GM21576 (cell line): ENCODE measurements at regions not wholly inside any gene's neighbourhood (a gene's known extent, or its start where the extent isn't known, plus 50 kb on each side); places are given as distances from the start of the nearest gene placed in this dataset.
"Not testable (repeated sequence)": the region's sequence is repeated elsewhere in the genome, so short reads cannot be mapped to it uniquely, and the experiment has no call there.

ENCODE experiments used
- ATAC-seq: cut with Tn5 transposase; IDR thresholded peaks from one replicate; pipeline ENCODE4 v1.9.1; 2021; ENCODE audit warnings: mild to moderate bottlenecking, moderate library complexity; ENCODE audit not compliant: unreplicated experiment

GRCh38 chr14:58878439-58879139 lies 240.8 kb downstream of the DACT1 start:
- ATAC-seq = no peak

DNA sequence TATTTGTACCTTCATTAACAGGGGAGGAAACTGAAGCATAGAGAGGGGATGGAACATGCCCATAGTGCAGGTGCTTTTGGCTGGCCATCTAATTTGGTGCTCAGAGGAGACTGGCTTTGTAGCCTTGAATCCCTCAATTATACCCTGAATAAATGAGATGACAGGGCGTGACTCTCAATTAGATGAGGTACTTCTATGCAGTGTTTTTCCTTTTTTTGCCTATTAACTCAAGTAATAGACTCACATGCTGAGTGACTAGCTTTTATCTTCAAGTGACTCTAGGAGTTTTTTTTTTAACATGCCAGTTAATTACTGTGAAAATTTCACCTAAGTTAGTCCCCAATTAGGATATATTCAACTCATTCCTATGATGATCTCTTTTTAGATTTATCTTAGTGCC lies 243.7 kb downstream of the DACT1 start:
- no peak for ATAC-seq

- no peak for ATAC-seq
These were observed 244.8 kb downstream of the DACT1 start for GRCh38 chr14:58882577-58883018.

GRCh38 chr14:58884442-58884841 lies 246.7 kb downstream of the DACT1 start:
- no peak for ATAC-seq

GRCh38 chr14:58887931-58888330 lies 250.2 kb downstream of the DACT1 start:
- no peak for ATAC-seq

DNA sequence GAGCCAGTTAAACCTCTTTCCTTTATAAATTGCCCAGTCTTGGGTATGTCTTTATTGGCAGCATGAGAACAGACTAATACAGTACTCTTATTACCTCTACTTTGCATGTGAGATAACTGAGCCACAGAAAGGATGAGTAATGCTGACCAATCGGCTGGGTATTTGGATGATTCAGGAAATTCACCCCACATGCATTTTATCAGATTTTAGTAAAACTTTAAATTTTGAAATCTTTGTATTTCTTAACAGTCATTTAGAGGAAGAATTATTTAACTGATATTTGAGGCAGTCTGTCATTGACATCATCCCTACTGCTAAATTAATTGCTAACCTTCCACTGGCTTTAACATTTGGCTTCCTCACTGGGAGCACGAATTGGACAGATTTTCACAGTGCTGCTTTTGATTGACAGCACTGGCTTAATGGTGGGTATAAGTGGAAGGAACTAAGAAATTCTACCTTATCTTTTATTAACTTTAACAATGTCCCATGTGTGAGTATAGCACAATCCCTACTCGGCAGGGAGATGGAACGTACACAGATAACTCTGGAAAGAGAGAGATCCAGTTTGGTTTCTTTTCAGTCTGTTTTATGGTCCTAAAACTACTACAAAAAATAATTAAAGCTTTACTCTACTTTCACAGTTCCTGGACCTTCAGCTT lies 261.0 kb downstream of the DACT1 start:
- no peak for ATAC-seq

- no peak for ATAC-seq
These were observed 261.6 kb downstream of the DACT1 start for GRCh38 chr14:58899317-58899713.

- ATAC-seq = no peak
These were observed 264.1 kb downstream of the DACT1 start for GRCh38 chr14:58901826-58902225.

- ATAC-seq = no peak
These were observed 267.0 kb downstream of the DACT1 start for GRCh38 chr14:58904776-58905175.

- ATAC-seq = no peak
These were observed 270.0 kb downstream of the DACT1 start for GRCh38 chr14:58907803-58908202.

- ATAC-seq = no peak
These were observed 274.5 kb downstream of the DACT1 start for GRCh38 chr14:58912287-58912686.

DNA sequence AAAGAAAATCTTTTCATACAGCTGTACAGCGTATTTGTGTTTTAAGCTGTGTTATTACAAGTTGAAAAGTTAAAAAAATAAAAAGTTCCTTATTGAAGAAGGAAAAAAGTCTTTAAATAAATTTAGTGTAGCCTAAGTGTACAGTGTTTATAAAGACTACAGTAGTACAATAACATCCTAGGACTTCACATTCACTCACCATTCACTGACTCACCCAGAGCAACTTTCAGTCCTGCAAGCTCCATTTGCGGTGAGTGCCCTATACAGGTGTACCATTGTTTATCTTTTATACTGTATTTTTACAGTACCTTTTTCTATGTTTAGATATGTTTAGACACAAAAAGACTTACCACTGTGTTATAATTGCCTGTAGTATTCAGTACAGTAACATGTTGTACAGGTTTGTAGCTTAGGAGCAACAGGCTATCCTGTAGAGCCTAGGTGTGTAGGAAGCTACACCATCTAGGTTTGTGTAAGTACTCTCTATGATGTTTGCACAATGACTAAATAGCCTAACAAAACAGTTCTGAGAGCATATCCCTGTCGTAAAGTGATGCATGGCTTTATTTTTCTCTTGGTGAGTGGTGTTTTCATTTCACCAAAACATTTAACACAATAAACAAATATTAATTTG lies 275.2 kb downstream of the DACT1 start:
- no peak for ATAC-seq

DNA sequence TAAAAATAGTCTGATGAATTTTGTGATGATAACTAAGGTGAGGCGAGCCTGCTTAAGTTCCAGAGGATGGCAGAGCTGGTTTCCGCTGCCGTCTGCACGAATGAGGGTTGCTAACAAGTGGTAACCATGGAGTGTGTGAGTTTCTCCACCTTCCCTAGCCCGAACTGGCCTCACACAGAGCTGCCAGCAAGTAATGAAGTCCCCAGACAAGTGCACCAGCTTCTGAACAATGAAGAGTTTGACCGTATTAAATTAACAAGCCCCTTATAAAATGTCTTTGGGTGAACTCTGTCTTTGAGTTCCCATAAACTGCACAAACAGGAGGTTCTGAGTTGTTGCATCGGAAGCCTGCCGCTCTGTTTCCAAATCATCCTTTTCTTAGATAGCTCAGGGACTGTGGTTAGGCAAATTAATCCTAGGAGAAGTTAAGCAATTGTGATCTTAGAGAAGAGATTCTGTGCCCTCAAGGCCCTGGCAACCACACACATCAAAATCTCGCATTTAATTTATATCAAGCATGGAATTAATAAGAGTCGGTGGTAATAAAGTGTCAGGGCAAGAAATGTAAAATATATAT lies 274.1 kb upstream of the DAAM1 start:
- no peak for ATAC-seq

DNA sequence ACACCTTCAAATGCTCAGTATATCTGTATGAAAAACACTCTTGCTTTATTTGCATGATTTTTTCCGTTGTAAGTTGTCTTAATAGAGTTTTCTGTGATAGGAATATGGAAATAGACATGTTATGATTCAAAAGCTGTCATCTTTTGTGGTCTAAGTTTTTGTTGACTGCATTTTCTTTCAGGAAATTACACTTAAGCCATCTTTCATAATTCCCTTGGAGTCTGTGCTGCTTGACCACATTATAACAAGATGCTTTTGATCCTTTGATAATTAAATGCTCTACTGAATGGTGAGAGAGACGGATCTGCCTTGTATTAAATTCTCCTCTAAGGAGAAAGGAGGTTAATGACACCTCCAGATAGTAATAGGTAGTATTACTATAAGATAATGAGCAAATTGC lies 272.8 kb upstream of the DAAM1 start:
- ATAC-seq = no peak

DNA sequence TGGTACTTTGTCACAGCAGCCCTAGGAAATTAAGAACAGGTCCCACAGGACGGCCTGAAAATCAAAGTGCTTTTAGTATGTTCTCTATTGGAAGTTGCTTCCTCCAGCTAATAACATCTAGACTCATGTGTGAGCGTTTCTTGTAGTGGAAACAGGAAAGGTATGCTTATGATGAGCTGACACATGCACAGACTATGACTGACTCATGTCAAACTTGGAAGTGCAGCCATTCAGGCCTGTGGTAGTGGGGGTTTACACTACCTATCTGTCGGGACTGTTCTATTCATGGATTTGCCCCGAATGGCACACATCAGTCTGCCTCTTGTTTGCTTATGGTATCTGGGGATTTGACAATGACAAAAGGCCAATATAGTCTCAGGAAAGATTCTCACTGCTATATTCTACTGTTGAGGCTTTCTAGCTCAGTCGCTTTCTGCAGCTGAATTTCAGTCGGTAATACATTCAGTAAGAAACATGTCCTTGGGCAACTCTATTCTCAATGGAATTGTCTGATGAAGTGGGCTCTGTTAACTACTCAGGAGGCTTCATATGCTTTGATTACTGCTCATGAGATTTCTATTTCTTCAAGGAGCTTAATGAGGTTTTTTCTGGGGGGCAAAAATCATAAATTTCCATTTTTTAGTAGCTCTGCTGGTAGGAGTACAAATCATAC lies 270.3 kb upstream of the DAAM1 start:
- ATAC-seq = no peak

DNA sequence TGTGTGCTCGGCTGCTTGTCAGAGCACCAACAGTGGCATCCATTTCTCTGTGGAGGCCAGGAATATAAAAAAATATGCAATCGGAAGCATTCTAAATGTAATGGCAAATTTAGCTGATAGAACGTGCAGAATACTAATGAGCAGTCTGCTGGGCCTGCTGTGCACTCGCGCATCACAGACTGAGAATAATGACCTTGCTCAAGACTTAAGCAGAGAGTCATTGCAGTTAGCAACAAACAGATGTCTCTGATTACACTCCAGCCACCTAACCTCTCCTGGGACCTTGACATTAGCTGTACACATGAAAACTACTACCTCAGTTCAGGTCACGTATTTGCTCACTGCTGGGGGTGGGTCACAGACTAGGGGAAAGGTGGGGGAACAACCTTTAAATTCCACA lies 269.2 kb upstream of the DAAM1 start:
- no peak for ATAC-seq

DNA sequence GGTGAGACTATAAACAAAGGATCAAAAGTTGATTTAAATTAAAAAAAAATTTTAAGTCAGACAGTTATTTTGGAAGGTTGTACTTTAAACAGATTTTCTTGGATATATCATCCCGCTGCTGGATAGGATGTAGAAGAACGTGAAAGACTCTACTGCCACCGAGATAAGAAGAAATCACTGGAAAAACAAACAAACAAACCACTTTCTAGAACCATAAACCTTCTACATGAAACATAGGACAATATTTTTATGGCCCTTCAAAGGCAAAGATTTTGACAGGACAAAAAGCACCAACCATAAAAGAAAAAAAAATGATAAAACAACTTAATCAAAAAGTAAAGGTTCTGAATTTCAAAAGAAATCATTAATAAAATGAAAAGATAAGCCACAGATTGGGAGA lies 268.2 kb upstream of the DAAM1 start:
- no peak for ATAC-seq

DNA sequence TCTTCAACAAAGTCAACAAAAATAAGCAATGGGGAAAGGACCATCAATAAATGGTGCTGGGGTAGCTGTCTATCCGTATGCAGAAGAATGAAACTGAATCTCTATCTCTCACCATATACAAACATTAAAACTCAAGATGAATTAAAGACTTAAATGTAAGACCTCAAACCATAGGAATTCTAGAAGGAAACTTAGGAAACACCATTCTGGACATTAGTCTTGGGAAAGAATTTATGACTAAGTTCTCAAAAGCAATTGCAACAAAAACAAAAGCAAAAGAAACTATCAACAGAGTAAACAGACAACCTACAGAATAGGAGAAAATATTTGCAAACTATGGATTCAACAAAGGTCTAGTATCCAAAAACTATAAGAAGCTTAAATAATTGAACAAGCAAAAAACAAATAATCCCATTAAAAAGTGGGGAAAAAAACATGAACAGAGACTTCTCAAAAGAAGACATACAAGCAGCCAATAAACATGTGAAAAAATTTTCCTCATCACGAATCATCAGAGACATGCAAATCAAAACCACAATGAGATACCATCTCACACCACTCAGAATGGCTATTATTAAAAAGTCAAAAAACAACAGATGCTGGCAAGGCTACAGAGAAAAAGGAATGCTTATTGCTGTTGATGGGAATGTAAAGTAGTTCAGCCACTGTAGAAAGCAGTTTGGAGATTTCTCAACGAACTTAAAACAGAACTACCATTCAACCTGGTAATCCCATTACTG lies 266.1 kb upstream of the DAAM1 start:
- ATAC-seq = not testable (repeated sequence)

DNA sequence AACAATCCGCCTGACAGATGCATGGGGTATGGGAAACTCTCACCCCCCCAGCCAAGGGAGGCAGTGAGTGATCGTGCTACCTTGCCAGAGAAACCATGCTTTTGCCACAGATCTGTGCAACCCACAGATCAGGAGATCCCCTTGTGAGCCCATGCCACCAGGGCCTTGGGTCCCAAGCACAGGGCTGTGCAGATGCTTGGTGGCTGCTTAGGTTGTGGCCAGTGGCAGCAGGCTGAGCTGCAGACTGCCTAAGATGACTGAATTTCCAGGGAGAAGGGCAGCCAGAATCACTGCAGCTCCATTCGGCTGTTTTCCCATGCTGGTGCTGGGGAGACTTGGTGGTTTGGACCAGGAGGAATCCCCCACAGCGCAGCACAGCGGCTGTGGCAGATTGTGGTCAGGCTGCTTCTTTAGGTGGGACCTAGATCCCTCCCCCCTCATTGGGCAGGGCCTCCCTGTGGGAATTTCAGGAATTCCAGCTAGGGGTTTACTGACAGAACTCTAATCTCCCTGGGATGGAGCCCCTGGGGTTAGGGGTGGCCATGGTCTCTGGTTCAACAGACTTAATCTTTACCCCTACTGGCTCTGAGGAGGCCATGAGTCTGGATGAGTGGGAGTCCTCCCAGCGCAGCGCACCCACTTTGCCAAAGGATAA lies 264.6 kb upstream of the DAAM1 start:
- no peak for ATAC-seq

DNA sequence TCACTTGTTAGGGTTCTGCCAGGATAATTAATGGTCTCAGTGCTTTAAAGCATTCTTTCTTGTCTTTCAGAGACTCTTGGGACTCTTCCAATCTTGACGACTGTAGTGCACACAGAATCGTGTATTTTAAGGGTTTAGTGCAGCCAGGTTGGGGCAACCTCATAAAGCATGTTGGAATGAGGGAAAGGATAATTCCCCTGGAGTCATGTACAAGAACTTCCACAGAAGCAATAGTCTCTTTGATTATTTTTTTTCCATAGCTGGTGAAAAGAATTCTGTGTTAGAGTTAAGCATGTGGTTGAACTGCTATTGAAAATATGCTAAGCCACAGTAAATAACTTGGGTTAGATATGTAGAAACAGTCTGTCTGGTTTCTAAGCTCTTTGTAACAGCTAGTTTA lies 246.8 kb upstream of the DAAM1 start:
- no peak for ATAC-seq
